HG03103 (cell line): ENCODE measurements at regions not wholly inside any gene's neighbourhood (a gene's known extent, or its start where the extent isn't known, plus 50 kb on each side); places are given as distances from the start of the nearest gene placed in this dataset.

ENCODE experiments used
- ATAC-seq: cut with Tn5 transposase; IDR thresholded peaks from one replicate; pipeline ENCODE4 v1.9.1; 2021; ENCODE audit warnings: low read depth; ENCODE audit not compliant: unreplicated experiment

- ATAC-seq = no peak
Observed at GRCh38 chr5:51732304-51732703, 349.1 kb downstream of the ISL1 start.

DNA sequence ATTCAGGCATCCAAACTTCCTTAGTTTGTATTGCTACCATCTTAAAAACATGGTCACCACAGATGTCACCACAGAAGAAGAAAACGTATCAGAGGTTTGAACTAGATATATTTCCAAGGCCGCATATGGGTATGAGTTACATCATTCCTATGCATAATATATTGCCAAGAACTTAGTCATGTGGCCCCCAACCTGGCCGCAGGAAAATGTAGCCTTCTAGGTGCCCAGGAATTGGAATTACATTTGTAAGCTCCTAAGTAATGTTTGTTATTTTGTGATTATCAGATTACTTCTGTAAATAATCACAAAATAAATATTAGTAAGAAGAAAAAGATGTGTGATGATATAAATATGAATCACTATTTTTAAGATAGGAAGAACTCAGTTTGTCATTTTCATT, 351.4 kb downstream of the ISL1 start:
- ATAC-seq = no peak

- no peak for ATAC-seq
Observed at GRCh38 chr5:51746023-51746422, 362.8 kb downstream of the ISL1 start.

DNA sequence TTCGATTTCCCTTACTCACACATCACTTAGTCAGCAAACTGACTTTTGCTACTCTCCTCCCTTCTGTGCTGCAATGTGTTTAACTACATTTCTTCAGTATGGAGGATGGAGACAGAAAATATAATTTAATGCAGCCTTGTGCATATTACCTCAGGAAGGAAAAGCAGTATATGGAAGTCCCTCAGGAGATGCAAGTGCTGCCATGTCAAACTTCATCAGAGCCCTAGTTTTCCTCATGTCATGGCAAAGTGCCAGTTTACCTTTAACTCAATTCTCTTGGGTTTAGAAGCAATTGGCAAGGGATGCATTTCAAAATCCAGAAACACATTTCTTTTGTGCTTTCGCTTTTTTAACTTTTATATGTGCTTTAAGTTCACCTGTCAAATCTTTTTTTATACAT, 365.4 kb downstream of the ISL1 start:
- no peak for ATAC-seq
